SK-N-SH treated with all-trans-retinoic acid at 6 μM for 48 hours (cell line): ENCODE measurements at regions not wholly inside any gene's neighbourhood (a gene's known extent, or its start where the extent isn't known, plus 50 kb on each side); places are given as distances from the start of the nearest gene placed in this dataset.

Experiments used
- SNAI2 ChIP-seq: fragments of 250-450 bp; sonication (Bioruptor Pico); IDR thresholded peaks from 2 replicates; pipeline ENCODE4 v1.5.0; 2020; ENCODE audit warnings: mild to moderate bottlenecking, moderate library complexity
- ZFP30 ChIP-seq: fragments of 450-650 bp; formaldehyde crosslinking; IDR thresholded peaks from 2 replicates; pipeline ENCODE4 v1.5.0; 2022; ENCODE audit warnings: mild to moderate bottlenecking, moderate library complexity
- TF ChIP-seq, protein P1 (sequence below): fragments of 250-450 bp; sonication (Bioruptor Pico); IDR thresholded peaks from 2 replicates; pipeline ENCODE4 v1.5.1; 2021; ENCODE audit warnings: mild to moderate bottlenecking, moderate library complexity

DNA sequence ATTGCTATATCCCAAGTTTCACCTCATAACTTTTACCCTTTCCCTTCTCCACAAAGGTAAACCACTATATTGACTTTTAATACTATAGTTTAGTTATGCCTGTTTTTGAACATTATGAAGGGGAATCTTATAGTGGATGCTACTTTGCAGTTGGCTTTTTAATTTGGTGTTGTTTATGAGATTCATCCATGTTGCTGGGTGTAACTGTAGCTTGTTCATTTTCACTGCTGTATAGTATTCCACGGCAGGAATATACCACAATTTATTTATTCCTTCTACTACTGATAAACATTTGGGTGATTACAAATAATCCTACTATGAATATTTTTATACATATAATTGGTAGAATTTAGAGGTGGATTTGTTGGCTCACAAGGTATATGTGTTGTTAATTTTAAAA lies 88.4 kb upstream of the NALF2 start:
- TF ChIP-seq ZFP30 (no peak), SNAI2 (CRISPR knock-in tag) (no peak)
- TF ChIP-seq, protein P1, sequence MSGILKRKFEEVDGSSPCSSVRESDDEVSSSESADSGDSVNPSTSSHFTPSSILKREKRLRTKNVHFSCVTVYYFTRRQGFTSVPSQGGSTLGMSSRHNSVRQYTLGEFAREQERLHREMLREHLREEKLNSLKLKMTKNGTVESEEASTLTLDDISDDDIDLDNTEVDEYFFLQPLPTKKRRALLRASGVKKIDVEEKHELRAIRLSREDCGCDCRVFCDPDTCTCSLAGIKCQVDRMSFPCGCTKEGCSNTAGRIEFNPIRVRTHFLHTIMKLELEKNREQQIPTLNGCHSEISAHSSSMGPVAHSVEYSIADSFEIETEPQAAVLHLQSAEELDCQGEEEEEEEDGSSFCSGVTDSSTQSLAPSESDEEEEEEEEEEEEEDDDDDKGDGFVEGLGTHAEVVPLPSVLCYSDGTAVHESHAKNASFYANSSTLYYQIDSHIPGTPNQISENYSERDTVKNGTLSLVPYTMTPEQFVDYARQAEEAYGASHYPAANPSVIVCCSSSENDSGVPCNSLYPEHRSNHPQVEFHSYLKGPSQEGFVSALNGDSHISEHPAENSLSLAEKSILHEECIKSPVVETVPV (CRISPR knock-in tag): no peak
